GOT3 (cell line): ENCODE measurements at regions not wholly inside any gene's neighbourhood (a gene's known extent, or its start where the extent isn't known, plus 50 kb on each side); places are given as distances from the start of the nearest gene placed in this dataset.

ENCODE experiments used
- DNase-seq: peaks from one replicate; lab custom pipeline; 2025; ENCODE audit warnings: mixed read lengths; lab: John Stamatoyannopoulos, UW

DNA sequence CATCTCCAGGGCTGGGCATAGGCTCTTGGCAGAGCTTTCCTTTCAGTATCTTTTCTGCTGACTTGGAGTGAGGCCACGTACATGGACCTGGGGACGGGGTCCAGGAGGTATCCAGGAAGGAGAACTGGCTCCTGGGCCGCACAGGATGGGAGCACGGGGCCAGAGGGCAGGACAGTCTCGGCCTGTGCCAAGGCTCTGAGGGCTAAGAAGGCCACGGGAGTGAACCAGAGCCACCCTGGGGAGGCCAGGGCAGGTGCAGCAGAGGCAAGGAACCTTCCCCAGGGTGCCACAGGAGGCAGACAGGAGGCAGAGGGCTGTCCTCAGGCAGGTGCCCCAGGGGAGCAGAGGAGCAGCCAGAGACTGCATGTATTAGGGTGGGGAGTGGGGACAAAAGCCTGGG lies 50.3 kb downstream of the PLXNA1 start:
- DNase-seq, result no peak

DNA sequence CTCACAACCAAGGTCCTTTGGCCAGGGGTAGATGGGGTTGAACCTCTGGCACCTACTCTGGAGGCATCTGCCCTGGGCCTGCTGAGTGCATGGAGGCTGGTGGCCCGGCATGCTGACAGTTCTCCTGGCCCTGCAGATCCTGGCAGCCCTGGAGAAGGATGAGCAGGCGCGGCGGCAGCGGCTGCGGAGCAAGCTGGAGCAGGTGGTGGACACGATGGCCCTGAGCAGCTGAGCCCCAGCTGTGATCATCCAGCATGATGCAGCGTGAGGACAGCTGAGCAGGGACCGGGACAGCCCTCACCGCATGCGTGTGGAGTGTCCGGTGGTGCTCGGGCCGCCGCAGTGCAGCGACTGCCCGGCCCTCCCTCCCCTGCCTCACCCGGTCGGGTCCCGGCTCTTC lies 50.9 kb downstream of the PLXNA1 start:
- DNase-seq, result no peak

DNA sequence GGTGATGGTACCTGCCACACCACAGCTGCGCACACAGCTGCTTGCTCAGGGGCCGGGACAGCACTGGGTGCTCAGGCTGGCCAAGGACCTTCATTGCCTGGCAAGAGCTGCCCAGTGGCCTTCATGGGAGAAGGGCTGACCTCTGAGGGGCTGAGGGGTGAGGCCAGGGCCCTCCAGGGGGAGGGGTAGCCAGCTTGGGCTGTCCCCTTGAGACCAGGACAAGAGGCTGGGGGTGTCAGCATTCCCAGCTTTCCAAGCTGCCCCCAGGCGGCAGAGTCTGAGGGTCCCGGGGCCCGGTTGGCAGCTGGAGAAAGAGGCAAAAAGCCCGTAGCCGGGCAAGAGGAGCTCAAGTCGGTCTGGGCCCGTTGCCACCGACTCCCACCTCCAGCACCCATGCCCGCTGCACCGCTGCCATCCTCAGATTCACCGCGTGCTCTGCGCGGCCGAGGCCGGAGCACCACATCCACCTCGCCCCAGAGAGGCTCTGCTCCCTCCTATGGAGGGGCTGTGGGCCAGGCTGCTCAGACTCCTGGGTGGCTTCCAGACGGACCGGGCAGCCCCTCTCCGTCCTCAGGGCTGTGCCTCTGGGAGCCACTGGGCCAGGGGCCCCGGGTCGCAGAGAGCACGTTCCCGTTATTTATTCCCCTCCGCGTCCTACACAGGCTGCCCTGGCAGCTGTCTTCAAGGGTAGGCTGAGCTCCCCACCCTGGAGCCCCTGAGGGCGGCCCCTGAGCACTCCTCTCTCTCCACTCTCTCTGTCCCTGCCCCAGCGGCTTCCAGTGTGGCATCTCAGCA lies 51.5 kb downstream of the PLXNA1 start:
- DNase-seq, result no peak

DNA sequence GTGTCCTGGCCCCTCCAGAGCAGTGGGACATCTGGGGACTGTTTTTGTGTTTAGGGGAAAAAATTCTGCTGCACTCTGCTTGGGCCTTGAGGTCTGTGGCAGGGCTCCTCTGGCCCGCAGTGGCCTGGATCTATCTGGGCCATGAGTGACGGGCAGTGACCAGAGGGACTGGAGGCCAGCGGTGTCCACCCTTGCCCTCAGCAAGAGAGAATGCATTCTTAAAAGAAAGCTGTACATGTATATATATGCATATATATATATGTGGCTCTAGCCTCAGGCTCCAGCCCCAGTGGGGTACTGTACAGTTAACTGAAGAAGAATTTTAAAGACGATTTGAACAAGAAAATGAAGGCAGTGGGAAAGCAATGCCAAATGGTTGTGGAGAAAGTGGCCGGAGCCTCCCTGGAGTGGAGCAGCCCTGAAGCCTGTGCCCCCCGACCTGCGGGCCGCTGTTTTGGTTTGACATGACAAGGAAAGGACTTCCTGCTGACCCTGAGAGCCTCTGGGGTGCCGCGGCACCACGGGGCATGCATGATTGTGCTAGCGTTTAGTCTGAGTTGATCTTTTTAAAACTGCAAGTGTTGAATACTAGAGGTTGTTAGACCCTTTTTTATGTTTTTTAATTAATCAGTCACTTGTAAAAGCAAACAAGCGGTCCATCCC lies 52.2 kb downstream of the PLXNA1 start:
- no peak for DNase-seq

DNA sequence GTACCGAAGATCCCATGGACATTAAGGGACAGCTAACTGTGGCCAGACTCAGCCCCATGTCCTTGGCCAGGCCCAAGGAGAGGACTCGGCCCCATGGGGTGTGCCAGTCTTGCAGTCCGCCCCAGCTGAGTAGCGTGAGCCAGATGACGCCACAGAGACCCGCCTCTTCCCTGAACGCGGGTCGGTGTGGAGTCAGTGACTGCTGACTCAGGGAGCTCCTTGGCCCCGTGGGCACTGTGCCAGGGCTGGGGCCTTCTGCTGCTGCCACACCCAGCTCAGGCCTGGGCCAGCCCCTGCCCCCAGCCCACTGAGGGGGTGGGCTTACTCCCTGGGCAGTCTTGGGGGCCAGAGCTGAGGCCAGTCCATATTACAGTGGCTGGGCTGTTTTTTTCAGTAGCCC lies 52.8 kb downstream of the PLXNA1 start:
- no peak for DNase-seq

DNA sequence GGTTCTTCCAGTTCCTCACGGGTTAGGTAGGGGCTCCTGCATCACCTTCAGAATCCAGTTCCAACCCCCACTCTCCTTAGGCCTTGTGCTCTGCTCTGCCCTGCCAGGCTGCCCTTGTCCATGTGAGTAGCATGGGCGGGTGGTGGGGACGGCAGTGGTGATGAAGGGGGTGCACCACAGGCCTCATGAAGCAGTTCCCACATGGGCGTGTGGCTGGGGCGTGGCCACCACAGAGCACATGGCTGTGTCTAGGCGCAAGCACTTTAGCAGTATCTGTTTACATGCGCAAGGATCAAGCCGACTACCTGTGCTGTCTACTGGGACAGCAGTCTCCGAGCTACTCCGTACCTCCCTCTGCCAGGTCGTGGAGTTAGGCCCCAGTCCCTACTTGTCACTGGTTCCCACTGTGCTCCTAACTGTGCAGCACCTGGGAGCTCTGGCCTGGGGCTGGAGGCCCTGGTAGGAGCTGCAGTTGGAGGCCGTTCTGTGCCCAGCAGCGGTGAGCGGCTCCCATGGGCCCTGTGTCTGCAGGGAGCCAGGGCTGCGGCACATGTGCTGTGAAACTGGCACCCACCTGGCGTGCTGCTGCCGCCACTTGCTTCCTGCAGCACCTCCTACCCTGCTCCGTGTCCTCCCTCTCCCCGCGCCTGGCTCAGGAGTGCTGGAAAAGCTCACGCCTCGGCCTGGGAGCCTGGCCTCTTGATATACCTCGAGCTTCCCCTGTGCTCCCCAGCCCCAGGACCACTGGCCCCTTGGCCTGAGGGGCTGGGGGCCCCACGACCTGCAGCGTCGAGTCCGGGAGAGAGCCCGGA lies 53.5 kb downstream of the PLXNA1 start:
- DNase-seq, result no peak

DNA sequence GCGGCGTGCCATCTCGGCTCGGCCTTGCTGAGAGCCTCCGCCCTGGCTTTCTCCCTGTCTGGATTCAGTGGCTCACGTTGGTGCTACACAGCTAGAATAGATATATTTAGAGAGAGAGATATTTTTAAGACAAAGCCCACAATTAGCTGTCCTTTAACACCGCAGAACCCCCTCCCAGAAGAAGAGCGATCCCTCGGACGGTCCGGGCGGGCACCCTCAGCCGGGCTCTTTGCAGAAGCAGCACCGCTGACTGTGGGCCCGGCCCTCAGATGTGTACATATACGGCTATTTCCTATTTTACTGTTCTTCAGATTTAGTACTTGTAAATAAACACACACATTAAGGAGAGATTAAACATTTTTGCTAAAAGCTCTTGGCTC lies 54.1 kb downstream of the PLXNA1 start:
- no peak for DNase-seq

DNA sequence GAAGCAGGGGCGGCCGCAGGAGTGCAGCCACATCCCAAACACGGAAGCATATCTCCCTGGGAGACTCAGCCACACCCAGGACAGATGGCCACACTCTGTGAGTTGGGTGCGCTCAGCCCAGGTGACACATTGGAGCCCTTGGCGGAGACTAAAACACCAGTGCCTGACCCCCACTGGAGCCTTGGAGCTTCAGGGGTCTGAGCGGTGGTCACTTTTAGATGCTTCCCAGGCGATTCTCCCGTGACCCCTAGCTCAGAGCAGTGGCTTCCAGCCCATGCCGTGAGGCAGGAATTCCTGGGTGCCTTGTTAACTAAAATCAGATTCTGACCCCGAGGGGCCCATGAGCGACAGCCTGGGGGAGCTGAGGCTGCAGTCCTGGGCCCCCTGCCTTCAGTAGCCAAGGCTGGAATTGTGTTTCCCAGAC lies 54.5 kb downstream of the PLXNA1 start:
- no peak for DNase-seq

DNA sequence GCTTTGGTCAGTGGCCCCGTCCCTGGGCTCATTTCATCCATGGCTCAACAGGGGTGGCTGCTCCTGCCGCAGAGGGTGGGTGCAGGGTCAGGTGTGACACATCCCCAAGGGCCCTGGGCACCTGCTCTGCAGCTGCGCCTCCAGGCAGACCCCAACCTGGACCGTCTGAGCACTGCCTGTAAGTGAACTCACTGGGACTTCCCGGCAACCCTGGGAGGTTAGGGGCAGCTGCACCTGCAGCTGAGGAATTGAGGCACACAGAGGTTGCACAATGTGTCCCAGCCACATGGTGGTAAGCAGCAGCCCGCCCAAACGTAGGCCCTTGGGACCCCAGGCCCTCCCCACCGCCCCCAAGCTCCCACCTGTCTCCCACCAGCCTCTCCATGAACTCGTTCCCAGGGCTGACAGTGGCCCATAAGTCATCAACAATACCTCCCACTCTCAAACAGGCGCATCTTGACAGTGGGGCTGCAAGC lies 55.1 kb downstream of the PLXNA1 start:
- DNase-seq, result no peak

DNA sequence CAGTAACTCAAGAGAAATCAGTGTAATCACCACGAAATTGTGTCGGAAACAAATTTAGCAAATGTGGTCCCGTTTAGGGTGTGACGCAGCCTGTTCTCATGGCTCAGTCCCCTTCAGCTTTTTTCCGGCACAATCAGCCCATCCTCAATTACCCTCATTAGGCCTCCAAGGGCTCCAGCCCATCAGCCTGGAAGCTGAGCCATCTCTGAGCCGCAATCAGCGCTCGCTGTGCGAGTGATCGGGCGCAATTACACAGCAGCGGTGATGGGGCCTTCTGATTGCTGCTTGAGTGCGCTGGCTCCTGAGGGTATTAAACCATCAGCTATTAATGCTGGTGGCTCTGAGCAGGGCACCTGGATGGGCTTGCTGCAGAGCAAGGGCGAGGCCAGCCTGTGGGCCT lies 55.6 kb downstream of the PLXNA1 start:
- DNase-seq, result no peak

DNA sequence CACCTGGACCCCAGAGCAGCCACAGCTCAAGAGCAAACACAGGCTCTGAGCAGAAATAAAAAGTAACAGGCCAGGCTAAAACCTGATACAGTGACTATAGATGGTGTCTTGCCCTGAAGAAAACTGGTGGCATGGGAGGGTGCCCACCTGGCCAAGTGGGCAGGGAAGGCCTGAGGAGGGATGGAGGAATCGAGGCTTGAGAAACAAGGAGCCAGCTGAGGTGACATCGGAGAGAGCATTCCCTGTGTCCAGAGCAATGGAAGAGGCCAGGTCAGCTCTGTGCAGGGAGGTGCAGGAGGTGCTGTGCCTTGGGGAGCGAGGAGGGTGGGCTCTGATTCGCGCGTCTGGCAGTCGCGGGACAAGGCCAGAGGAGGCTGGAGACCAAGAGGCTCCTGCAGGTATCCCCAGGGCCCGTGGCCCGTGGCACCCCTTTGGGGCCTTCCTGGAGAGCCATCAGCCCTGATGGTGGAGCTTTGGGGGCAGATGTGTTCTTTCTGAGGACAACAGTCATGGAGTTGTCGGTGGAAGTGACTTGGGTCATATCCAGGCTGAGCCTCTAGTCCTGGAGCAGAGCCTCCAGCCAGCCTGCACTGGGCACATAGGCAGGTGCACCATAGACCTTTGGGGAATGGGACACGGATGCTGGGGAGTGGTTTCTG lies 56.1 kb downstream of the PLXNA1 start:
- DNase-seq, result no peak

DNA sequence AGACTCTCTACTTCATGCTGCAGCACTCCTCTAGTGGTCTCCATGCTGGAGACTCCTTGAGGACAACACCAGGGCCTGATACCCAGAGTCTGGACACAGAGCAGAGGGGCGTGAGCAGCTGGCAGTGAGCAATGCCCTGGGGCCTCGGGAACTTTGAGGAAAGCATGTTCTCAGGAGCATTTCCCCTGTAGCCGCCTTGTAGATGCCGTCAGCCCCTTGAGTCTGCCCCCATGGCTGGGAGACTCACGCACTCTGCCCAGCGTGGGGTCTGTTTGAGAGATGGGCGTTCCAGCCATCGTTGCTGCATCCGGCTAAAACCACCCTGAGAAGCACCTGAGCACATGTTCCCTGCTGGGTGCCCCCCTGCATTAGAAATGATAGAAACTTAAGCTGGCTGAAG lies 56.8 kb downstream of the PLXNA1 start:
- DNase-seq, result no peak

DNA sequence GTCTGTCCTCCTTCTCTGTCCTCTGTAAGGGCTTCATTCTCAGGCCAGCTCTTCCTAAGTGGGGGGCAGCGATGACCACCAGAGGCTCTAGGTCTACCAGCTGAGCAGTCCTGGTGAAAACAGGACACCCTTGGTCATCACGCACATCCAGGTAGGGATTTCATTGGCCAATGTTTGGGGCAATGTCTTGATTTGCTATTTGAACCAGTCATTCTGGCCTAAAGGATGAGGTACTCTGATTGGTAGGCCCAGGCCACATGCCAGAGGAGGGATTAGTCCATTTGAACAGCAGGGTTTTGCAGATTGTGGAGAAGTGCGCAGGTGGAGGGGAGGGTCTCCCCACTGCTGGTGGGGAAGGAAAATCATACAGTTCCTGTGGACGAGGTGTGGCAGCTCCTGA lies 57.3 kb downstream of the PLXNA1 start:
- no peak for DNase-seq

DNA sequence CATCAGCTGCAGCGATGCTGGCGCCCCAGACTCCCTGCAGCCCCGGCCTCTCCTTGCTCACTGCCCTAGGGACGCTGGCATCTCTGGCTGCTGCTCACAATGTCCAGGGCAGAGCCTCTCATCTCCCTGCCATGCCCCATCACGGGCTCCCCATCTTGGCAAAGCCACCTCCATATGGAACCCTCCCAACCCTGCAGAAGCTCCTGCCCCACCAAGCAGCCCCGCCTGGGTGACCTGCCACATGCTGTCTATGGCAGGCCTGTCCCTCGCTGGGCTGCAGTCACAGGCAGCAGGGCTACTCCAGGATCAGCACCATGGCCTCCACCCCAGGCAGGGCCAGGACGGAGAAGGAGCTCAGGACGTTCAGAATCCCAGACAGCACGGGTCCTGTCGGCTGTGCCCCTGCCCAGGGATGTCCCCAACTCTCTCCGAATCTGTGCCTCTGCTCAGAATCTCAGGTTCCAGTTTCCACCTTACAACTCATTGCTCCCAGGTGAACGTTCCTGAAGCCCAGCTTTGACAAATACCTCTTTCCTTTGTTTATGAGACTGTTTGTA lies 58.4 kb downstream of the PLXNA1 start:
- DNase-seq, result no peak

DNA sequence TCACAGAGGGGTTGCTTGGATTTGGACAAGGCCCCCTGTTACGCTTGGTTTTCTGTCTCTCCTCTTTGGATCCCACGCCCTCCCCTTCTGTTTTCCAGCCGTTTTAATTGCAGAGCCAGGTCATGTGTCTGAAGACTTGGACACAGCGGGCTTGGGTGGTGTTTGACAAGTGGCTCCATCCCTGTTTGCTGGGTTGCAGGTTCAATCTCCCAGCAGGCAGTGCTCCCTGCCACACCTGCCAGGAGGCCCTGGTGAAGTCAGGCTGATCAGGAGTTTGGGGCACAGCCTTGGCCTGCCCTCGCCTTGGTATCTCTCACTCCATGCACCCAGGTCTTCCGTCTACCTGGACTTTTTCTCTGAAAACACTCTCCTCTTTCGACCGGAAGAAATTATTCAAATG lies 59.0 kb downstream of the PLXNA1 start:
- DNase-seq, result no peak

DNA sequence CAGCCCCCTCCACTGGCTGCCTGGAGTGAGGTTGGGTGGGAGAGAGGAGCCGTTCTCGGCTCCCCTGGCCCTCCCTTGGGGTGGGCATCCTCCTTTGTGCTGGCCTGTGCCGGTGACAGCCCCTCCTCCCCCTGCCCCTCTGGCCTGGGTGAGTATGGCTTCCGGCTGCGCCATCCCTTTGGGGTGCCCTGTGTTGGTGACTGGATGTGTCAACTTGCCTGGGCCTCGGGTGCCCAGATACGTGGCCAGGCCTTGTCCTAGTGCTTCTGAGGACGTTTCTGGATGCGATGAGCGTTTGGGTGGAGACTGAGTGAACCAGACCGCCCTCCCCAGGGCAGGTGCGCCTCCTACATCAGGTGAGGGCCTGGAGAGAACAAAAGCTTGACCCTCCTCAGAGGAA lies 59.7 kb downstream of the PLXNA1 start:
- DNase-seq, result no peak

DNA sequence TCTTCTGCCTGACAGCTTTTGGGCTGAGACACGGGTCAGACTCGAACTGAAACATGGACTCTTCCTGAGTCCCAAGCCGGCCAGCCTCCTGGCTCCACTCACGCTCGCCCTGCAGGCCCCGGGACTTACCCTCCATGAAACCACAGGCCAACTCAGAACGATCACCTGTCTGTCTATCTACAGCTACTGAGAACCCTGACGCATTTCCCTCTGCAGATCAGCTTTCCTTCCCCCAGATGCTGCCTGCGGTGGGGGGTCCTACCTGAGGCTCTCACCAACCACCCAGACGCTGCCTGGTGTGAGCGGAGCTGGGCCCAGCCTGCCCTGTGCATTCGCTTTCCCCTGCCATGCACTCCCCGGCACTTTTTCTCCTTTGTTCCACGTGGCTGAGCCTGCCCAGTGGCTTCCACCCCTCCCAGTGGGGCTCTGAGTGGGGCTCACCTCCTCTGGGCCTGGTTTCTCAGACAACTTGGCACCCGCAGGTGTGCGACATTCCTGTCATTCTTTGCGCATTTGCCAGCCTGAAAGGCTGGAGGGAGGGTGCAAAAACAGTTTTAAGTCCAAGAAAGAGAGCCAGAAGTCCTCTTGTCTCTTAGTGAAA lies 60.2 kb downstream of the PLXNA1 start:
- DNase-seq, result no peak

DNA sequence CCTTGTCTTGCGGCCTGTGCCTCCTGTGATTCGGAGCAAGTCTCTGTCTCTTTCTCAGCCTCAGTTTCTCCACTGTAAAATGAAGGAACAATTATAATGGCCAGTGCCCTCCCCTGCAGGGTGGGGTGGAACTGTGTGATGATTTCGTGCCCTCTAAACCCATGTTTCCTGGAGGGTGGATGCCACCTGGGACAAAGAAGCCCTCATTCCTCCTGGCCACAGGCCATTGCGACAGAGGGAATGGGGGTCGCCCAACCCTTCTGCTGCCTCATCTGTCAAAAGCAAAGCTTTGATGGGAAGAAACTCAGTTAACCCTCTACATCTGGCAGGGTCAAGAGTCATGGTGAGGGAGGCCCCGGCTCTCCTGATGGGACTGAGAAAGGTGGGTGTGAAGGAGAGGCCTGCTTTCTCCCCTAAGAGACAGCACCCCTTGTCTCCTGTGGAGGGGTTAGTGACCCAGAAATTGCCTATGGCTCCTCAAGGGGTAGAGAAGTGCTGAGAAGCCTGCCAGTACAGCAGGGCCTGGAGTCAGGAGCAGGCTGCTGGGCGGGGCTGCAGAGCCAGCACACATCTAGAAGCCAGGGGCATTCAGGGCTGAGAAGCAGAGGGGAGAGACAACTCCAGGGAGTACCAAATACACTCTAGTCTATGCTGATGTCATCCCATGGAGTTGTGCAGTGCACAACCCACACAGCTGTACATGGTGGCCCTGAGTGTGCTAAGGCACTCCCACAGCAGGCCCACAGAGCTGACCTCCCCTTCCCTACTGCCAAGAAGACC lies 61.0 kb downstream of the PLXNA1 start:
- no peak for DNase-seq

DNA sequence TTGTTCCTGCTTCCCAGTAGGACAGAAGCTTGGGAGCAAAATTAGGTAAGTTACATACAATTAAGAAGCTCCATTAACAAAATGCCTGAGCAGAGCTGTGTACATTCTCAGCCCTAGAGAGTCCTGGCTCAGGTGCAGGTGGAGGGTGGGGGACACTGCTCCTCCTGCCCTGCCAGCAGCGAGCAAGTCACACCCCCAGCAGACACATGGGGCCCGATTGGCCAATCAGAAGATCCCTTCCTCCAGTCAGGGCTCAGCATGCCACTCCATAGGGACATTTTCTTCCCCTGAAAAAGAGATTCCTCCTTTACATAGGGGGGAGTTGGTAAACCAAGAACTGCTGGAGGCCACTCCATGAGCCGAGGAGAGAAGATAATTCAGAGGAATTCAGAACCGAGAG lies 62.1 kb downstream of the PLXNA1 start:
- DNase-seq, result no peak

DNA sequence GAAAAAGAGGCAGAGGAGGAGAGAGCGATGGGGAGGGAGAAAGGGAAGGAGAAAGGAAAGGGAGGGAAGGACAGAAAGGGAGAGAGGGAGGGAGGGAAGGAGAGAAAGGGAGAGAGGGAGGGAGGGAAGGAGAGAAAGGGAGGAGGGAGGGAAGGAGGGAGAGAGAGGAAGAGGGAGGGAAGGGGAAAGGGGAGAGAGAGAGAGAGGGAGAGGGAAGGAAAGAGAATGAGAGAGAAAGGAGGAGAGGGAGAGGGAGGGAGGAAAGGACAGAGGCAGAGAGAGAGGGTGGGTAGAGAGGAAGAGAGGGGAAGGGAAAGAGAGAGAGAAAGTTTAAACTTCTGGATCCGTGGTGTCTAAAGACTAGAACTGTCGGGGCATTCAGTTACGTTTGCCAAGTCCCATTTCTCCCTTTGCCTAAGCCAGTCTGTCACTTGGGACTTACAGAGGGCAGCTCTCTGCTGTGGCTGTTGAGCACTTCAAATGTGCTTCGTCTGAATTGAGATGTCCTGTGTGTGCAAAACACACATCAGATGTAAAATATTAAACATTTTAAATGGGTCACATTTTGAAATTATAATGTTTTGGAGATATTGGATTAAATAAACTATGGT lies 62.6 kb downstream of the PLXNA1 start:
- no peak for DNase-seq
